ENCODE measurements at regions not wholly inside any gene's neighbourhood (a gene's known extent, or its start where the extent isn't known, plus 50 kb on each side); places are given as distances from the start of the nearest gene placed in this dataset.

- TF ChIP-seq ZNF621 (tag by site-specific recombination; IDR thresholded peaks at IDR 0.05): no peak
- TF ChIP-seq PRDM4 (tag by site-specific recombination; IDR thresholded peaks at IDR 0.05): peak; percentile 59
- TF ChIP-seq ZNF600 (tag by site-specific recombination; IDR thresholded peaks at IDR 0.05): peak; percentile 72; the same call in 1 of the 2 replicates
- TF ChIP-seq PRDM6 (tag by site-specific recombination; IDR thresholded peaks at IDR 0.05): no peak
- no peak for TF ChIP-seq ZBTB17 (tag by site-specific recombination; IDR thresholded peaks at IDR 0.05)
- TF ChIP-seq ZNF202 (tag by site-specific recombination; IDR thresholded peaks at IDR 0.05; ENCODE audit: borderline replicate concordance): no peak
- no peak for TF ChIP-seq ZSCAN23 (tag by site-specific recombination; IDR thresholded peaks at IDR 0.05)
- TF ChIP-seq ZNF670 (tag by site-specific recombination; IDR thresholded peaks at IDR 0.05; ENCODE audit: low read depth): no peak
- TF ChIP-seq SCRT2 (tag by site-specific recombination; IDR thresholded peaks at IDR 0.05): no peak
- no peak for TF ChIP-seq ZSCAN4 (tag by site-specific recombination; IDR thresholded peaks at IDR 0.05)
- no peak for TF ChIP-seq ZNF701 (tag by site-specific recombination; IDR thresholded peaks at IDR 0.05)
- no peak for TF ChIP-seq REPIN1 (tag by site-specific recombination; IDR thresholded peaks at IDR 0.05; ENCODE audit: low read depth)
Measured at GRCh38 chr16:86931410-86931941, 353.1 kb downstream of the FOXL1 start (continued).

- Histone ChIP-seq H3K4me1 (ENCODE audit: control insufficient read depth, insufficient read depth, low read length) (peaks cover 9% of the 10 kb centered on the region), H3K4me3 (ENCODE audit: low read depth, low read length) (no peak overlapping the region), H3K27ac (ENCODE audit: extremely low read depth, low read depth, low read length) (no peak overlapping the region), H3K9me3 (ENCODE audit: control insufficient read depth, insufficient read depth, low read depth, low read length) (no peaks in the 10 kb centered on the region), H3K36me3 (ENCODE audit: control insufficient read depth in 2 of 2, insufficient read depth in 1 of 2, low read length in 2 of 2) (no peaks in the 10 kb centered on the region)
- CTCF ChIA-PET: no interaction called here
- POLR2A ChIA-PET: no interaction called here
- TF ChIP-seq ZFHX2 (tag by site-specific recombination; conservative IDR thresholded peaks at IDR 0.05) (peak; percentile 16), ZNF843 (tag by site-specific recombination; IDR thresholded peaks at IDR 0.05) (0 out of 2 replicates have a peak, but pooled peaks have one; percentile 0), ZNF169 (tag by site-specific recombination; IDR thresholded peaks at IDR 0.05) (peak; percentile 44; the same call in 1 of the 2 replicates), ZBTB21 (tag by site-specific recombination; IDR thresholded peaks at IDR 0.05) (peak; percentile 8; the same call in 1 of the 2 replicates), ZNF626 (tag by site-specific recombination; IDR thresholded peaks at IDR 0.05) (no peak), ZBTB20 (tag by site-specific recombination; IDR thresholded peaks at IDR 0.05) (peak; percentile 60), ZNF658 (tag by site-specific recombination; IDR thresholded peaks at IDR 0.05) (peak; percentile 19; the same call in 1 of the 2 replicates), ZNF791 (tag by site-specific recombination; IDR thresholded peaks at IDR 0.05) (0 out of 2 replicates have a peak, but pooled peaks have one; percentile 12), ZNF155 (tag by site-specific recombination; IDR thresholded peaks at IDR 0.05) (no peak), ZNF23 (tag by site-specific recombination; IDR thresholded peaks at IDR 0.05; ENCODE audit: borderline replicate concordance) (peak; percentile 45; the same call in 1 of the 2 replicates), ZSCAN5A (tag by site-specific recombination; IDR thresholded peaks at IDR 0.05) (peak; percentile 37; the same call in 1 of the 2 replicates), ZNF175 (tag by site-specific recombination; IDR thresholded peaks at IDR 0.05) (no peak), KLF7 (tag by site-specific recombination; IDR thresholded peaks at IDR 0.05; ENCODE audit: borderline replicate concordance) (no peak), ZNF18 (tag by site-specific recombination; IDR thresholded peaks at IDR 0.05) (peak; percentile 98), ZNF677 (tag by site-specific recombination; IDR thresholded peaks at IDR 0.05) (no peak), ZNF785 (tag by site-specific recombination; IDR thresholded peaks at IDR 0.05) (peak; percentile 68; the same call in 1 of the 2 replicates), ZBTB8A (tag by site-specific recombination; IDR thresholded peaks at IDR 0.05) (no peak)
Measured at GRCh38 chr16:86932130-86932982, 354.0 kb downstream of the FOXL1 start.
